H9 (cell line): ENCODE measurements at regions not wholly inside any gene's neighbourhood (a gene's known extent, or its start where the extent isn't known, plus 50 kb on each side); places are given as distances from the start of the nearest gene placed in this dataset.

Experiments used
- DNase-seq: peaks from one replicate; pipeline ENCODE4 v3.0.0-alpha.2; 2017
- H2AFZ ChIP-seq: one replicate; pipeline ENCODE4 v1.6.1; 2013; ENCODE audit warnings: mild to moderate bottlenecking, low read length, control low read depth, moderate library complexity
- H2AK5ac ChIP-seq: 2 replicates; pipeline ENCODE4 v1.6.1; 2013; ENCODE audit warnings: low read length, control low read depth, mixed read lengths; ENCODE audit not compliant: insufficient read length
- H2BK120ac ChIP-seq: one replicate; pipeline ENCODE4 v1.6.1; 2013; ENCODE audit warnings: low read depth, mild to moderate bottlenecking, low read length, control low read depth, inconsistent platforms; ENCODE audit not compliant: poor library complexity, severe bottlenecking
- H2BK12ac ChIP-seq: 2 replicates; pipeline ENCODE4 v1.6.1; 2013; ENCODE audit warnings: low read length, control low read depth, mixed read lengths, low read depth; ENCODE audit not compliant: insufficient read length
- H2BK15ac ChIP-seq: 2 replicates; pipeline ENCODE4 v1.6.1; 2013; ENCODE audit warnings: low read depth, low read length, control low read depth
- H2BK20ac ChIP-seq: one replicate; pipeline ENCODE4 v1.6.1; 2013; ENCODE audit warnings: low read depth, mild to moderate bottlenecking, low read length, control low read depth, inconsistent platforms; ENCODE audit not compliant: poor library complexity, severe bottlenecking
- H2BK5ac ChIP-seq: 2 replicates; pipeline ENCODE4 v1.6.1; 2013; ENCODE audit warnings: low read length, control low read depth, mixed read lengths; ENCODE audit not compliant: insufficient read length
- H3K14ac ChIP-seq: 2 replicates; pipeline ENCODE4 v1.6.1; 2013; ENCODE audit warnings: low read length, control low read depth; ENCODE audit not compliant: insufficient read depth
- H3K18ac ChIP-seq: 2 replicates; pipeline ENCODE4 v1.6.1; 2013; ENCODE audit warnings: low read depth, mild to moderate bottlenecking, mixed read lengths, low read length, control low read depth; ENCODE audit not compliant: insufficient read length
- H3K23ac ChIP-seq: 2 replicates; pipeline ENCODE4 v1.6.1; 2013; ENCODE audit warnings: low read length, control low read depth, mixed read lengths, low read depth; ENCODE audit not compliant: insufficient read length
- H3K23me2 ChIP-seq: 2 replicates; pipeline ENCODE4 v1.6.1; 2013; ENCODE audit warnings: low read depth, mild to moderate bottlenecking, mixed read lengths, low read length, control low read depth; ENCODE audit not compliant: insufficient read length, poor library complexity, severe bottlenecking
- H3K27ac ChIP-seq: 2 replicates; pipeline ENCODE4 v1.5.1; 2013; ENCODE audit warnings: low read length, control low read depth, mixed read lengths, low read depth; ENCODE audit not compliant: insufficient read length
- H3K27me3 ChIP-seq: 2 replicates; pipeline ENCODE4 v1.6.1; 2013; ENCODE audit warnings: low read length, control low read depth, inconsistent platforms; ENCODE audit not compliant: insufficient read depth
- H3K4ac ChIP-seq: 2 replicates; pipeline ENCODE4 v1.6.1; 2013; ENCODE audit warnings: low read depth, mild to moderate bottlenecking, control low read depth, inconsistent platforms, low read length, moderate library complexity
- H3K4me1 ChIP-seq: 2 replicates; pipeline ENCODE4 v1.6.1; 2013; ENCODE audit warnings: low read length, control low read depth, inconsistent platforms; ENCODE audit not compliant: insufficient read depth
- H3K4me2 ChIP-seq: 2 replicates; pipeline ENCODE4 v1.6.1; 2013; ENCODE audit warnings: low read length, control low read depth, mixed read lengths; ENCODE audit not compliant: insufficient read length, insufficient read depth
- H3K56ac ChIP-seq: 2 replicates; pipeline ENCODE4 v1.6.1; 2013; ENCODE audit warnings: low read depth, mild to moderate bottlenecking, mixed read lengths, low read length, control low read depth; ENCODE audit not compliant: insufficient read length
- H3K79me1 ChIP-seq: 2 replicates; pipeline ENCODE4 v1.6.1; 2013; ENCODE audit warnings: low read depth, mild to moderate bottlenecking, moderate library complexity, low read length, control low read depth, inconsistent platforms; ENCODE audit not compliant: insufficient read depth, poor library complexity, severe bottlenecking
- H3K79me2 ChIP-seq: 2 replicates; pipeline ENCODE4 v1.6.1; 2013; ENCODE audit warnings: low read length, control low read depth, inconsistent platforms; ENCODE audit not compliant: insufficient read depth
- H3K9ac ChIP-seq: 2 replicates; pipeline ENCODE4 v1.6.1; 2013; ENCODE audit warnings: low read length, control low read depth, mixed read lengths; ENCODE audit not compliant: insufficient read length; ENCODE audit errors: extremely low read depth
- H3K9me3 ChIP-seq: one replicate; pipeline ENCODE4 v1.6.1; 2013; ENCODE audit warnings: low read depth, low read length, inconsistent platforms; ENCODE audit not compliant: control insufficient read depth
- H3T11ph ChIP-seq: one replicate; pipeline ENCODE4 v1.6.1; 2013; ENCODE audit warnings: mild to moderate bottlenecking, low read length, control low read depth, inconsistent platforms
- H4K20me1 ChIP-seq: one replicate; pipeline ENCODE4 v1.6.1; 2013; ENCODE audit not compliant: control insufficient read depth, insufficient read length, insufficient read depth
- H4K5ac ChIP-seq: 2 replicates; pipeline ENCODE4 v1.6.1; 2013; ENCODE audit warnings: low read depth, mild to moderate bottlenecking, mixed read lengths, low read length, control low read depth; ENCODE audit not compliant: insufficient read length
- H4K8ac ChIP-seq: replicated peaks from 2 replicates; pipeline ENCODE4 v1.6.1; 2013; ENCODE audit warnings: low read length, control low read depth, mixed read lengths, low read depth; ENCODE audit not compliant: insufficient read length
- H4K91ac ChIP-seq: 2 replicates; pipeline ENCODE4 v1.6.1; 2013; ENCODE audit warnings: low read depth, mild to moderate bottlenecking, moderate library complexity, mixed read lengths, low read length, control low read depth; ENCODE audit not compliant: insufficient read length
- H3K27ac Mint-ChIP-seq, 3 experiments: 2 replicates in 2 of 3; 3 replicates in 1 of 3; pipeline ENCODE4 v1.8.0; 2020 to 2021; ENCODE audit warnings: mixed read lengths in 3 of 3, mild to moderate bottlenecking in 1 of 3, moderate library complexity in 1 of 3
- H3K27me3 Mint-ChIP-seq: 2 replicates; pipeline ENCODE4 v1.8.0; 2021; ENCODE audit warnings: low read depth, mild to moderate bottlenecking, moderate library complexity, mixed read lengths
- H3K36me3 Mint-ChIP-seq, 3 experiments: 2 replicates in 2 of 3; 3 replicates in 1 of 3; pipeline ENCODE4 v1.8.0; 2020 to 2021; ENCODE audit warnings: low read depth in 3 of 3, mixed read lengths in 3 of 3; ENCODE audit not compliant: insufficient read depth in 1 of 3
- H3K4me1 Mint-ChIP-seq, 2 experiments: 2 replicates each; pipeline ENCODE4 v1.8.0; 2020; ENCODE audit warnings: mixed read lengths in 2 of 2
- H3K4me3 Mint-ChIP-seq, 2 experiments: 2 replicates in 1 of 2; 3 replicates in 1 of 2; pipeline ENCODE4 v1.8.0; 2020 to 2021; ENCODE audit warnings: mild to moderate bottlenecking in 2 of 2, mixed read lengths in 2 of 2, moderate library complexity in 1 of 2
- H3K9me3 Mint-ChIP-seq, 2 experiments: 2 replicates in 1 of 2; 3 replicates in 1 of 2; pipeline ENCODE4 v1.8.0; 2020; ENCODE audit warnings: mild to moderate bottlenecking in 2 of 2, mixed read lengths in 2 of 2, moderate library complexity in 1 of 2
- WGBS: extraction: QIAGEN DNeasy Blood & Tissue Kit; methylation state at CpG from one replicate; pipeline ENCODE4 v1.1.7; 2013; ENCODE audit warnings: missing lambda C conversion rate, low lambda C conversion rate, mixed read lengths; ENCODE audit not compliant: insufficient read length; ENCODE audit errors: extremely low coverage; 5-methylcytosine and 5-hydroxymethylcytosine counted together
- TF ChIP-seq, protein P1 (sequence below): fragments of 200-600 bp; sonication (generic); conservative IDR thresholded peaks from 3 replicates; pipeline ENCODE4 v1.8.0; 2021; ENCODE audit warnings: antibody characterized with exemption, mild to moderate bottlenecking

DNA sequence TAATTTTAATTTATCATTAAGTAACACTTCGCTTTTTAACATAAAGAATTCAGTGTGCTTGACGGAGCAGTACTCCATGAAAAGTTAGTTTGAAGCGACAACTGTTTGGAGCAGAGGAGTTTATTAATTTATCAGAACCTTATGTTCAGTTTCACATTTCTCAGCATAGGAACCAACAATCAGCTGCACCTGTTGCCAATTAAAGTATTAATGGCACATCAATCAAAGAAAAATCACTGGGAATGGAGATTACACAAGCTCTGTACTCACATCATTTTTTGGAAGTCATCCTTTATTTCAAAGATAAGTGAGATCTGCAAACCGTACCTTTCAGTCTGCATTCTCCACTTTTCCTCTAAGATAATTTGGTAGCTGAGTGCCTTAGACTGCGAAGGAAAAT lies 344.6 kb downstream of the LMO4 start:
- Histone ChIP-seq H2BK20ac (no peak overlapping the region), H3K18ac (no peak overlapping the region), H3K4me1 (no peaks in the 10 kb centered on the region), H3K4ac (no peak overlapping the region), H3K56ac (no peak overlapping the region), H2BK12ac (no peak overlapping the region), H3T11ph (no peak overlapping the region), H2BK5ac (no peak overlapping the region), H4K91ac (no peak overlapping the region), H4K20me1 (no peaks in the 10 kb centered on the region), H3K23me2 (no peaks in the 10 kb centered on the region), H3K27me3 (no peaks in the 10 kb centered on the region), H3K9ac (no peak overlapping the region), H4K5ac (no peak overlapping the region), H2BK120ac (no peak overlapping the region), H3K9me3 (no peaks in the 10 kb centered on the region), H3K14ac (no peak overlapping the region), H2BK15ac (no peak overlapping the region), H2AFZ (no peak overlapping the region), H3K23ac (no peak overlapping the region), H3K79me2 (no peaks in the 10 kb centered on the region), H2AK5ac (no peak overlapping the region), H3K4me2 (no peak overlapping the region), H3K79me1 (no peaks in the 10 kb centered on the region), H3K27ac (no peak overlapping the region), H4K8ac (no peak overlapping the region)
- Mint-ChIP-seq H3K27me3 (no peaks in the 10 kb centered on the region), H3K4me3 (no peak overlapping the region), H3K4me1 (peaks cover 0 to 3% of the 10 kb centered on the region in 2 experiments; a peak in 1 of 4 replicates), H3K27ac (no peak overlapping the region), H3K36me3 (peaks cover 0 to 2% (median 0%) of the 10 kb centered on the region in 3 experiments; a peak in 2 of 7 replicates), H3K9me3 (peaks cover 0 to 5% of the 10 kb centered on the region in 2 experiments; a peak in 2 of 5 replicates)
- no CpG with 5 or more reads among the region's 5 CpGs for WGBS
- TF ChIP-seq, protein P1, sequence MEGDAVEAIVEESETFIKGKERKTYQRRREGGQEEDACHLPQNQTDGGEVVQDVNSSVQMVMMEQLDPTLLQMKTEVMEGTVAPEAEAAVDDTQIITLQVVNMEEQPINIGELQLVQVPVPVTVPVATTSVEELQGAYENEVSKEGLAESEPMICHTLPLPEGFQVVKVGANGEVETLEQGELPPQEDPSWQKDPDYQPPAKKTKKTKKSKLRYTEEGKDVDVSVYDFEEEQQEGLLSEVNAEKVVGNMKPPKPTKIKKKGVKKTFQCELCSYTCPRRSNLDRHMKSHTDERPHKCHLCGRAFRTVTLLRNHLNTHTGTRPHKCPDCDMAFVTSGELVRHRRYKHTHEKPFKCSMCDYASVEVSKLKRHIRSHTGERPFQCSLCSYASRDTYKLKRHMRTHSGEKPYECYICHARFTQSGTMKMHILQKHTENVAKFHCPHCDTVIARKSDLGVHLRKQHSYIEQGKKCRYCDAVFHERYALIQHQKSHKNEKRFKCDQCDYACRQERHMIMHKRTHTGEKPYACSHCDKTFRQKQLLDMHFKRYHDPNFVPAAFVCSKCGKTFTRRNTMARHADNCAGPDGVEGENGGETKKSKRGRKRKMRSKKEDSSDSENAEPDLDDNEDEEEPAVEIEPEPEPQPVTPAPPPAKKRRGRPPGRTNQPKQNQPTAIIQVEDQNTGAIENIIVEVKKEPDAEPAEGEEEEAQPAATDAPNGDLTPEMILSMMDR = no peak
- no peak for DNase-seq
